ENCODE measurements at regions not wholly inside any gene's neighbourhood (a gene's known extent, or its start where the extent isn't known, plus 50 kb on each side); places are given as distances from the start of the nearest gene placed in this dataset.

GRCh38 chr18:44258086-44258485 is 422.6 kb upstream of the SETBP1 start:
- POLR2A ChIA-PET (ENCODE audit: low non-redundant PET), result no interaction called here
- no peaks in the 10 kb centered on the region for H3K4me1 ChIP-seq (ENCODE audit: insufficient read depth, low read length, poor library complexity, severe bottlenecking)
- BruUV-seq (replicated peaks), result no TSS peak
- H3K27me3 ChIP-seq (replicated peaks; ENCODE audit: insufficient read depth, low read depth, low read length, poor library complexity), result no peaks in the 10 kb centered on the region
- intact Hi-C loops (cut with micrococcal nuclease; ENCODE audit: unreplicated experiment), result no loop called here
- no peaks in the 10 kb centered on the region for H3K36me3 ChIP-seq (ENCODE audit: insufficient read depth, low read length, poor library complexity, severe bottlenecking)
- no peak overlapping the region for H3K4me3 ChIP-seq (ENCODE audit: low read depth, low read length, poor library complexity, severe bottlenecking)
- CTCF ChIA-PET, result no interaction called here
- H3K9me3 ChIP-seq (ENCODE audit: low read depth, low read length, poor library complexity, severe bottlenecking), result peaks cover 3% of the 10 kb centered on the region
- DNase-seq (ENCODE audit: low spot score), result no peak
- no peak overlapping the region for H3K27ac ChIP-seq (ENCODE audit: low read depth, low read length, poor library complexity, severe bottlenecking)
- TF ChIP-seq EZH2 (IDR thresholded peaks at IDR 0.05; ENCODE audit: borderline replicate concordance, low read depth, low read length, poor library complexity, severe bottlenecking), result no peak
- TF ChIP-seq, protein P1, sequence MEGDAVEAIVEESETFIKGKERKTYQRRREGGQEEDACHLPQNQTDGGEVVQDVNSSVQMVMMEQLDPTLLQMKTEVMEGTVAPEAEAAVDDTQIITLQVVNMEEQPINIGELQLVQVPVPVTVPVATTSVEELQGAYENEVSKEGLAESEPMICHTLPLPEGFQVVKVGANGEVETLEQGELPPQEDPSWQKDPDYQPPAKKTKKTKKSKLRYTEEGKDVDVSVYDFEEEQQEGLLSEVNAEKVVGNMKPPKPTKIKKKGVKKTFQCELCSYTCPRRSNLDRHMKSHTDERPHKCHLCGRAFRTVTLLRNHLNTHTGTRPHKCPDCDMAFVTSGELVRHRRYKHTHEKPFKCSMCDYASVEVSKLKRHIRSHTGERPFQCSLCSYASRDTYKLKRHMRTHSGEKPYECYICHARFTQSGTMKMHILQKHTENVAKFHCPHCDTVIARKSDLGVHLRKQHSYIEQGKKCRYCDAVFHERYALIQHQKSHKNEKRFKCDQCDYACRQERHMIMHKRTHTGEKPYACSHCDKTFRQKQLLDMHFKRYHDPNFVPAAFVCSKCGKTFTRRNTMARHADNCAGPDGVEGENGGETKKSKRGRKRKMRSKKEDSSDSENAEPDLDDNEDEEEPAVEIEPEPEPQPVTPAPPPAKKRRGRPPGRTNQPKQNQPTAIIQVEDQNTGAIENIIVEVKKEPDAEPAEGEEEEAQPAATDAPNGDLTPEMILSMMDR (conservative IDR thresholded peaks at IDR 0.05; ENCODE audit: low read depth, low read length), result no peak

DNA sequence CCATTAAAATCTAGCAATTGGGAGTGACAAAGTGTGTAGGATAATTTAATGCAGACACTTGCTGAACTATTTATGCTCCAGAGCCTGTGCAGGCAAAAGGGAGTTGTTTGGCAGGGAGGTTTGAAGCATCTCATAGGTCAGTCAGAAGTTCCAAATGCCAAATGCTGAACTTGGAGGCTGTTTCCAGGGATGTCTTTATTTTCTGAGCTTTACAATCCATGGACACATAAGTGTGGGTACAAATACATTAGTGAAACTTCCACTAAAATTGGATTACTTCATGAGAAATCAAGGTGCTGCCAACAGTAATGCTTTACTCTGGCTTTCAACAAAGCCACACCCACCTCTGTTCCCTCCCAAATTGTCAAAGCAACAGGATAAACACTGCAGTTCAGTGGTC is 422.1 kb upstream of the SETBP1 start:
- Histone ChIP-seq H3K4me3 (ENCODE audit: low read depth, low read length, poor library complexity, severe bottlenecking) (no peak overlapping the region), H3K27ac (ENCODE audit: low read depth, low read length, poor library complexity, severe bottlenecking) (no peak overlapping the region), H3K27me3 (replicated peaks; ENCODE audit: insufficient read depth, low read depth, low read length, poor library complexity) (no peaks in the 10 kb centered on the region), H3K4me1 (ENCODE audit: insufficient read depth, low read length, poor library complexity, severe bottlenecking) (no peaks in the 10 kb centered on the region), H3K9me3 (ENCODE audit: low read depth, low read length, poor library complexity, severe bottlenecking) (peaks cover 3% of the 10 kb centered on the region), H3K36me3 (ENCODE audit: insufficient read depth, low read length, poor library complexity, severe bottlenecking) (no peaks in the 10 kb centered on the region)
- ChIA-PET POLR2A (ENCODE audit: low non-redundant PET) (no interaction called here), CTCF (no interaction called here)
- no TSS peak for BruUV-seq (replicated peaks)
- no peak for DNase-seq (ENCODE audit: low spot score)
- intact Hi-C loops (cut with micrococcal nuclease; ENCODE audit: unreplicated experiment), result no loop called here
- TF ChIP-seq EZH2 (IDR thresholded peaks at IDR 0.05; ENCODE audit: borderline replicate concordance, low read depth, low read length, poor library complexity, severe bottlenecking), result no peak
- TF ChIP-seq, protein P1 (conservative IDR thresholded peaks at IDR 0.05; ENCODE audit: low read depth, low read length), result no peak

DNA sequence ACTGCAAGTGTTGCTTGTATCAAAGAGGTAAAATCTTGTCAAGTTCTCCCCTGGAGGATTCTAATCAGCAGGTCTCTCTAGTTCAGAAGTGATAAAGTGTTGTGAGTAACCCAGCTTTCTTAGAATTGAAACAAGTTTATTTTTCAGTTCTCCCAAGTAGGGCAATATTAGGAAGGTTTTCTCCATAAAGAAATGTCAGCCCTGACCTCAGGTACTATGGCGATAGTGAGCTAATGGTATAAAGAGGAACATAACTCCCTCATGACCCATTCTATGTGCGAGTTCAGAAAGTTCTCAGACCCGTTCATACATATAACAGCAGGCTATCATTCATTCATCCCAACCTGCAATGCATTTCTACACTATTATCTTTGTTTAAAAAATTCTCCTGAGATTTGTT is 421.1 kb upstream of the SETBP1 start:
- Histone ChIP-seq H3K36me3 (ENCODE audit: insufficient read depth, low read length, poor library complexity, severe bottlenecking) (no peaks in the 10 kb centered on the region), H3K9me3 (ENCODE audit: low read depth, low read length, poor library complexity, severe bottlenecking) (peaks cover 3% of the 10 kb centered on the region), H3K27me3 (replicated peaks; ENCODE audit: insufficient read depth, low read depth, low read length, poor library complexity) (no peaks in the 10 kb centered on the region), H3K4me1 (ENCODE audit: insufficient read depth, low read length, poor library complexity, severe bottlenecking) (no peaks in the 10 kb centered on the region), H3K27ac (ENCODE audit: low read depth, low read length, poor library complexity, severe bottlenecking) (no peak overlapping the region), H3K4me3 (ENCODE audit: low read depth, low read length, poor library complexity, severe bottlenecking) (no peak overlapping the region)
- intact Hi-C loops (cut with micrococcal nuclease; ENCODE audit: unreplicated experiment), result no loop called here
- TF ChIP-seq, protein P1 (conservative IDR thresholded peaks at IDR 0.05; ENCODE audit: low read depth, low read length), result no peak
- no peak for TF ChIP-seq EZH2 (IDR thresholded peaks at IDR 0.05; ENCODE audit: borderline replicate concordance, low read depth, low read length, poor library complexity, severe bottlenecking)
- no TSS peak for BruUV-seq (replicated peaks)
- CTCF ChIA-PET, result no interaction called here
- POLR2A ChIA-PET (ENCODE audit: low non-redundant PET), result no interaction called here
- DNase-seq (ENCODE audit: low spot score), result no peak

Measured in A673 (cell line).